Colon (tissue), 2 donors: ENCODE measurements at regions not wholly inside any gene's neighbourhood (a gene's known extent, or its start where the extent isn't known, plus 50 kb on each side); places are given as distances from the start of the nearest gene placed in this dataset.
"Not testable (repeated sequence)": the region's sequence is repeated elsewhere in the genome, so short reads cannot be mapped to it uniquely, and the experiment has no call there.

Source experiments
- FAIRE-seq: peaks from 2 replicates; lab custom pipeline; 2012; peaks lifted over from hg19 to GRCh38; lab: Jason Lieb, UNC
- donor health status: control.
- donor health status: control.

GRCh38 chr4:124887739-124888138 is 175.2 kb upstream of the ANKRD50 start:
- no peak for FAIRE-seq

- no peak for FAIRE-seq
Measured at GRCh38 chr4:124884316-124884715, 171.8 kb upstream of the ANKRD50 start.

GRCh38 chr4:124883632-124884031 is 171.1 kb upstream of the ANKRD50 start:
- FAIRE-seq, result no peak

- FAIRE-seq, result no peak
Measured at GRCh38 chr4:124879195-124879594, 166.7 kb upstream of the ANKRD50 start.

GRCh38 chr4:124874172-124874450 is 161.6 kb upstream of the ANKRD50 start:
- FAIRE-seq, result no peak

GRCh38 chr4:124873361-124874171 is 161.0 kb upstream of the ANKRD50 start:
- no peak for FAIRE-seq

- no peak for FAIRE-seq
Measured at GRCh38 chr4:124872659-124873058, 160.1 kb upstream of the ANKRD50 start.

GRCh38 chr4:124869961-124870495 is 157.5 kb upstream of the ANKRD50 start:
- no peak for FAIRE-seq

GRCh38 chr4:124868495-124868894 is 156.0 kb upstream of the ANKRD50 start:
- no peak for FAIRE-seq

GRCh38 chr4:124867536-124867935 is 155.0 kb upstream of the ANKRD50 start:
- no peak for FAIRE-seq

- no peak for FAIRE-seq
Measured at GRCh38 chr4:124866301-124866700, 153.8 kb upstream of the ANKRD50 start.

GRCh38 chr4:124863040-124863545 is 150.6 kb upstream of the ANKRD50 start:
- no peak for FAIRE-seq

GRCh38 chr4:124862261-124862660 is 149.7 kb upstream of the ANKRD50 start:
- FAIRE-seq, result no peak

- FAIRE-seq, result no peak
Measured at GRCh38 chr4:124861761-124862160, 149.2 kb upstream of the ANKRD50 start.

- FAIRE-seq, result no peak
Measured at GRCh38 chr4:124854968-124855367, 142.4 kb upstream of the ANKRD50 start.

- FAIRE-seq, result no peak
Measured at GRCh38 chr4:124851741-124852140, 139.2 kb upstream of the ANKRD50 start.

GRCh38 chr4:124846306-124846705 is 133.8 kb upstream of the ANKRD50 start:
- FAIRE-seq, result no peak

GRCh38 chr4:124839786-124840390 is 127.4 kb upstream of the ANKRD50 start:
- FAIRE-seq, result no peak

GRCh38 chr4:124833831-124834505 is 121.4 kb upstream of the ANKRD50 start:
- no peak for FAIRE-seq

- FAIRE-seq, result no peak
Measured at GRCh38 chr4:124828382-124828781, 115.8 kb upstream of the ANKRD50 start.

GRCh38 chr4:124817531-124817930 is 105.0 kb upstream of the ANKRD50 start:
- FAIRE-seq, result no peak

- FAIRE-seq, result not testable (repeated sequence)
Measured at GRCh38 chr4:124812203-124812602, 99.7 kb upstream of the ANKRD50 start.

- FAIRE-seq, result no peak
Measured at GRCh38 chr4:124810827-124811226, 98.3 kb upstream of the ANKRD50 start.
